ENCODE measurements at regions not wholly inside any gene's neighbourhood (a gene's known extent, or its start where the extent isn't known, plus 50 kb on each side); places are given as distances from the start of the nearest gene placed in this dataset.

GRCh38 chr21:35195232-35195631 lies 146.1 kb upstream of the RUNX1 start:
- DNase-seq: no peak
- Histone ChIP-seq H3K9me3 (no peaks in the 10 kb centered on the region), H3K27me3 (no peaks in the 10 kb centered on the region), H3K4me1 (peaks cover 0 to 11% (median 0%) of the 10 kb centered on the region in 12 donors), H3K27ac (no peak overlapping the region), H3K4me3 (no peak overlapping the region), H3K36me3 (no peaks in the 10 kb centered on the region)
- intact Hi-C loops (cut with DNase I): loop anchor here in 1 of 10 donors (10.0 kb wide), 1 partner anchor 110 kb away; no protein-coding TSS in a partner anchor
- 66 to 90% (median 73%) methylated on average over 1 of the region's 1 CpG for WGBS, 4 donors
- ATAC-seq: no peak
- no peak for TF ChIP-seq CTCF (IDR thresholded peaks at IDR 0.05)
- TF ChIP-seq POLR2A (IDR thresholded peaks at IDR 0.05): no peak

- Histone ChIP-seq H3K27ac (no peak overlapping the region), H3K36me3 (no peaks in the 10 kb centered on the region), H3K9me3 (no peaks in the 10 kb centered on the region), H3K4me1 (peaks cover 0 to 6% (median 0%) of the 10 kb centered on the region in 12 donors), H3K27me3 (no peaks in the 10 kb centered on the region), H3K4me3 (no peak overlapping the region)
- TF ChIP-seq POLR2A (IDR thresholded peaks at IDR 0.05) (no peak), CTCF (IDR thresholded peaks at IDR 0.05) (no peak)
- ATAC-seq (no peak), DNase-seq (no peak)
- intact Hi-C loops (cut with DNase I): loop anchor here in 1 of 10 donors (10.0 kb wide), 1 partner anchor 107 kb away; no protein-coding TSS in a partner anchor
These were observed 142.7 kb upstream of the RUNX1 start for GRCh38 chr21:35191754-35192153.

- WGBS, 4 donors: 70 to 77% (median 73%) methylated on average over 5 to 6 of the region's 6 CpGs
- no peaks in the 10 kb centered on the region for H3K36me3 ChIP-seq
- DNase-seq (no peak), ATAC-seq (no peak)
- intact Hi-C loops (cut with DNase I): loop anchor here in 1 of 10 donors (10.0 kb wide), 1 partner anchor 106 kb away; no protein-coding TSS in a partner anchor
- no peaks in the 10 kb centered on the region for H3K9me3 ChIP-seq
- H3K27ac ChIP-seq: no peak overlapping the region
- H3K4me3 ChIP-seq: no peak overlapping the region
- no peaks in the 10 kb centered on the region for H3K27me3 ChIP-seq
- no peak for TF ChIP-seq CTCF (IDR thresholded peaks at IDR 0.05)
- no peak for TF ChIP-seq POLR2A (IDR thresholded peaks at IDR 0.05)
- H3K4me1 ChIP-seq: peaks cover 0 to 6% (median 0%) of the 10 kb centered on the region in 12 donors
These were observed 142.0 kb upstream of the RUNX1 start for GRCh38 chr21:35191128-35191527.

GRCh38 chr21:35190201-35190701 lies 141.1 kb upstream of the RUNX1 start:
- WGBS, 4 donors: 73 to 79% (median 76%) methylated on average over 5 of the region's 5 CpGs
- Histone ChIP-seq H3K36me3 (no peaks in the 10 kb centered on the region), H3K27me3 (no peaks in the 10 kb centered on the region), H3K4me1 (peaks cover 0 to 6% (median 0%) of the 10 kb centered on the region in 12 donors), H3K27ac (no peak overlapping the region), H3K9me3 (no peaks in the 10 kb centered on the region), H3K4me3 (no peak overlapping the region)
- ATAC-seq: peak in 2 of 4 donors; percentile 34 to 70
- no peak for TF ChIP-seq POLR2A (IDR thresholded peaks at IDR 0.05)
- no peak for TF ChIP-seq CTCF (IDR thresholded peaks at IDR 0.05)
- no peak for DNase-seq
- intact Hi-C loops (cut with DNase I): loop anchor here in 1 of 10 donors (10.0 kb wide), 1 partner anchor 105 kb away; no protein-coding TSS in a partner anchor

All from heart left ventricle (tissue), 16 donors.